Epithelial cell of proximal tubule (primary cell): ENCODE measurements at regions not wholly inside any gene's neighbourhood (a gene's known extent, or its start where the extent isn't known, plus 50 kb on each side); places are given as distances from the start of the nearest gene placed in this dataset.

Source experiments
- DNase-seq: peaks from one replicate; pipeline ENCODE4 v3.0.0-alpha.2; 2011; ENCODE audit warnings: low read depth
- H3K4me3 ChIP-seq: 2 replicates; pipeline ENCODE4 v1.5.1; 2011; ENCODE audit warnings: low read depth, mild to moderate bottlenecking, low read length
- TF ChIP-seq, protein P1 (sequence below): conservative IDR thresholded peaks from 2 replicates; pipeline ENCODE4 v1.5.1; 2012; ENCODE audit warnings: low read depth, mild to moderate bottlenecking, low read length

DNA sequence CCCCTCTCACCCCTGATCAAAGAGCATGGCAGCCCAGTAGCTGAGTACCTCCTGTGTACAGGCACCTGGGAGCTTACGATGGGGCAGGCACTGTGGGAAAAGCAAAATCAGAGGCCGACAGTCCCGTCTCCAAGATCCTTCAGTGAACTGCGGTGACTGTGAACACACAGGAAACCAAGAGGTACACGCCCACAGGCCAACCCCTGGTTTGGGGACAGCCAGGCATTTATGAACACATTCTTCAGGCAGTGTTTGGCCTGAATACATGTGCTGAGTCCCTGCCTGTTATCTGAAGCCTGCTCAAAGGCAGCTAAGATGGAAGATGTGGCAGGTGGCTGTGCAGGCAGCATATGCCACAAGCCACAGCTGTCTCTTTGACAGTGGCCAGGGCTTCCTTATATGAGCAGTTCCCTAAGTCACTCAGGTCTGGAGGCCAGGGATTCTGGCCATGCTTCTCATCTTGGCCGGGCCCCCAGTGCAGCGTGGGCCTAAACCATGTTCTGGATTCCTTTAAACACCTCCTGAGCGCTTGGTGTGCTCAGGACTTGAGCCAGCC lies 123.6 kb downstream of the UQCRFS1 start:
- TF ChIP-seq, protein P1, sequence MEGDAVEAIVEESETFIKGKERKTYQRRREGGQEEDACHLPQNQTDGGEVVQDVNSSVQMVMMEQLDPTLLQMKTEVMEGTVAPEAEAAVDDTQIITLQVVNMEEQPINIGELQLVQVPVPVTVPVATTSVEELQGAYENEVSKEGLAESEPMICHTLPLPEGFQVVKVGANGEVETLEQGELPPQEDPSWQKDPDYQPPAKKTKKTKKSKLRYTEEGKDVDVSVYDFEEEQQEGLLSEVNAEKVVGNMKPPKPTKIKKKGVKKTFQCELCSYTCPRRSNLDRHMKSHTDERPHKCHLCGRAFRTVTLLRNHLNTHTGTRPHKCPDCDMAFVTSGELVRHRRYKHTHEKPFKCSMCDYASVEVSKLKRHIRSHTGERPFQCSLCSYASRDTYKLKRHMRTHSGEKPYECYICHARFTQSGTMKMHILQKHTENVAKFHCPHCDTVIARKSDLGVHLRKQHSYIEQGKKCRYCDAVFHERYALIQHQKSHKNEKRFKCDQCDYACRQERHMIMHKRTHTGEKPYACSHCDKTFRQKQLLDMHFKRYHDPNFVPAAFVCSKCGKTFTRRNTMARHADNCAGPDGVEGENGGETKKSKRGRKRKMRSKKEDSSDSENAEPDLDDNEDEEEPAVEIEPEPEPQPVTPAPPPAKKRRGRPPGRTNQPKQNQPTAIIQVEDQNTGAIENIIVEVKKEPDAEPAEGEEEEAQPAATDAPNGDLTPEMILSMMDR, result no peak
- H3K4me3 ChIP-seq, result no peak overlapping the region
- no peak for DNase-seq

DNA sequence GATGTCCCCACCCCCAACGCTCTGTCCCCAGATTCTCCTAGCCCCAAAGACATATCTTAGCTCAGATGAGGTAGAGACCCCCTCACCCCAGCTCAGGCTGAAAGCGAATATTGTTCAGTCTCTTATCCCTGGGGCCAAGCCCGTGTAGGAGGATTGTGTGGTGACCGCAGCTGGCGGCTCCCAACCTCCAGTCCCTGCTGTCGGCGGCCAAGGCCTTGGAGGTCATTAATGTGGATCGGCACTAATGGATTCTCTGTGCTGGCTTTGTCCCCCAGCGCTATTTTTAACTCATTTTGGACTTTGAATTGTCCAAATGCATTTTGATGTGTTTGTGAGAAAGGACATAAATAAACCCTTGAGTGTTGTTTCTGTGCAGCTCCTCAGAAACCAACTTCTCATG lies 124.2 kb downstream of the UQCRFS1 start:
- H3K4me3 ChIP-seq, result no peak overlapping the region
- TF ChIP-seq, protein P1, result no peak
- no peak for DNase-seq

DNA sequence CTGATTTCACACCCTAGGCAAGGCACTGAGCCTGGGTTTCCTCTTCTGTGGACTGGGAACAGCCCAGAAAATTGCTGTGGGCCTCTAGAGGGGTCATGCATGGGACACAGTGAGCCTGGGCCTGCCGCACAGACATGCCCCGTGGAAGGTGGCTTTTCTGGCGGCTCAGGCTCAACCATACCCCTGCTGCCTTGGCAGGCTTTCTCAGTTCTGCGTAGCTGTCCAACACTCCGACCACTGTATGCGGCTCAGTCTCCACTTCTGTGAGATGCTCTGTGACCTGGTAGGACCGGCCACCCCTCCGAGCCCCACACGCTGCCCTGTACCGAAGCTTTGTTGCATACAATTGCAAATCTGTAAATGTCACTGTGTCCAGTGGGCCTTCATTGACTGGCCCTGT lies 126.3 kb downstream of the UQCRFS1 start:
- TF ChIP-seq, protein P1, result no peak
- H3K4me3 ChIP-seq, result no peak overlapping the region
- no peak for DNase-seq

DNA sequence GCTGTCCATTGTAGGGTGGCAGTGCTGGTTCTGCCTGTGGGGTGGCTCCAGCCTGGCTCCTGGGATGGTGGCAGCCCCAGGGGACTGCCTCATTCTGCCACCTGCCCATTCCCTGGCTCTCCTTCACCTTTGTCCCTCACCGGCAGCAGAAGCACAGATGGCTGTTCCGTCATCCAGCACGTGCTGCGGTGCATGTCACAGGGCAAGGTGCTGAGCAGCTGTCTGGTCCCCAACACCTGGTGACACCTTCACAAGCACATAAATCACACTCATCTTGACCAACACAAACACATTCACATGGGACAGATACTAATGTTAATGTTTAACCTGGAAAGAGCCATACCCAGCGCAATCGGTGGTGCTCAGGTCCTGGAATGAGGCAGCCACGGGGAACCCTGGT lies 126.8 kb downstream of the UQCRFS1 start:
- DNase-seq, result no peak
- TF ChIP-seq, protein P1, result no peak
- no peak overlapping the region for H3K4me3 ChIP-seq

DNA sequence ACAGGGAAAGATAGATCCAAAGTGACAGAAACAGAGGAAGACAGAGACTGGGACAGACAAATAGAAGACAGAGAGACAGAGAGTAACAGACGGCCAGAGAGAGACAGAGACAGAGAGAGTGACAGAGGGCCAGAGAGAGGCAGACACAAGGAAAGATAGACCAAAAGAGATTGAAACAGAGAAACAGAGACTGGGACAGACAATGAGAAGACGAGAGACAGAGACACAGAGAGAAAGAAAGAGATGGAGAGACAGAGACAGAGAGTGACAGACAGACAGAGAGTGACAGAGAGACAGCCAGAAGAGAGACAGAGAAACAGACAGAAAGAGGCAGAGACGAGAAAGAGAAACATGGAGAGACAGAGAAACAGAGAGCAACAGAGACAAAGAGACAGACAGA lies 127.3 kb downstream of the UQCRFS1 start:
- H3K4me3 ChIP-seq, result no peak overlapping the region
- TF ChIP-seq, protein P1, result no peak
- no peak for DNase-seq

DNA sequence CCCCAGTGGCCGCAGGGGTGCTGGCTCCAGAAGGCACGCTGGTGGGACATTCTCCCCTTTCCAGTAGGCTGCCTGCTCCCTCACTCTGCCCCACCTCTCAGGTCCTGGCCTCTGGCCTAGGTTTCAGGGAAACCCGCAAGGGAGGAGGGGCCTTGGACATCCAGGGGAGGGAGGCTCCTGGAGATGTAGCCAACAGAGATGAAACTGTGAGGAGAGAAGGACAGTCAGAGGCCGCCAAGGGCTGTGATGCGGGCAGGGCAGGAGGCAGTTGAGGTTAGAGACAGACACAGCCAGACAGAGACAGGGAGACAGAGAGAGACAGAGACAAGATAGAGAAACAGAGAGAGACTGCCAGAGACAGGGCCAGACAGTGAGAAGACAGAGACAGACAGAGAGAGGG lies 127.7 kb downstream of the UQCRFS1 start:
- H3K4me3 ChIP-seq, result no peak overlapping the region
- TF ChIP-seq, protein P1, result no peak
- no peak for DNase-seq

DNA sequence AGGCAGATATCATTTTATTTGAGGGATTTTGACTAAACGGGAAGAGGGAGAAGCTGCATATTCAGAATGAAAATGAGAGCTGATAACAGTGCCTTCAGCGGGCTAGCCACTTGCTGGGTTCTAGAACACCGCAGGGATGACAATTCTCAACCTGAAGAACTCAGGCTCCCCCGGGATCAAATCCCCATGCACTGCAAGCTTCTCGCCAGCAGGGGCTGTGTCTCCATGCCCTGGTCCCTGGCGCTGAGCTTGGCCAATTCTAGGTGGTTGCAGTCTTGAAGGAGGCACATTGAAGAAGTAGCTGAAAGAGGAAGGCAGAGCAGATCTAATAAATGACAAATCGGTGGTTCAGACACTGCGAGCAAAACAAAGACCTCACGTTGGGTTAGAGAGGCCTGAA lies 128.7 kb downstream of the UQCRFS1 start:
- DNase-seq, result no peak
- H3K4me3 ChIP-seq, result no peak overlapping the region
- TF ChIP-seq, protein P1, result peak; percentile 68
